Panc1 (cell line): ENCODE measurements at regions not wholly inside any gene's neighbourhood (a gene's known extent, or its start where the extent isn't known, plus 50 kb on each side); places are given as distances from the start of the nearest gene placed in this dataset.

Source experiments
- ATAC-seq: fragments of 200-7000 bp; cut with Tn5 transposase; 2 replicates; pipeline ENCODE4 v1.9.1; 2020; ENCODE audit warnings: mild to moderate bottlenecking, moderate library complexity
- BruUV-seq: library from RNA; stranded (reverse); fragments of 400-500 nt; replicated peaks from 2 replicates; lab custom pipeline; 2021; lab: Mats Ljungman, UMichigan
- CTCF ChIA-PET: fragments of 300-600 bp; sonication (Branson Sonifier 250); formaldehyde crosslinking; loops from one replicate; lab custom pipeline; 2022; ENCODE audit warnings: antibody characterized with exemption; lab: Charles Lee
- POLR2A ChIA-PET: fragments of 300-600 bp; sonication (Branson Sonifier 250); formaldehyde crosslinking; loops from one replicate; lab custom pipeline; 2022; ENCODE audit warnings: antibody characterized with exemption; lab: Charles Lee
- DNase-seq: peaks from one replicate; pipeline ENCODE4 v3.0.0-alpha.2; 2010; ENCODE audit warnings: low read depth, low spot score
- H3K27ac ChIP-seq: 2 replicates; pipeline ENCODE4 v1.5.1; 2011; ENCODE audit warnings: mild to moderate bottlenecking, low read length, inconsistent platforms
- H3K27me3 ChIP-seq: fragments of 200-500 bp; sonication (Bioruptor generic); 2 replicates; pipeline ENCODE4 v1.6.0; 2014; ENCODE audit warnings: low read length, inconsistent platforms; ENCODE audit not compliant: control insufficient read depth, insufficient read depth
- H3K36me3 ChIP-seq: fragments of 200-500 bp; sonication (Bioruptor generic); 2 replicates; pipeline ENCODE4 v1.5.1; 2014; ENCODE audit warnings: inconsistent platforms, mild to moderate bottlenecking, low read length, moderate library complexity; ENCODE audit not compliant: control insufficient read depth, insufficient read depth
- H3K4me1 ChIP-seq: 2 replicates; pipeline ENCODE4 v1.5.1; 2011; ENCODE audit warnings: inconsistent platforms, mild to moderate bottlenecking, low read length, moderate library complexity; ENCODE audit not compliant: control insufficient read depth, insufficient read depth
- H3K4me3 ChIP-seq, 2 experiments: 2 replicates each; pipeline ENCODE4 v1.5.1; 2011 to 2012; ENCODE audit warnings: low read depth in 2 of 2, low read length in 2 of 2, mild to moderate bottlenecking in 2 of 2, inconsistent platforms in 1 of 2, moderate library complexity in 1 of 2
- H3K9me3 ChIP-seq: fragments of 200-500 bp; sonication (Bioruptor generic); 2 replicates; pipeline ENCODE4 v1.5.1; 2014; ENCODE audit warnings: low read depth, mild to moderate bottlenecking, inconsistent platforms, low read length, moderate library complexity; ENCODE audit not compliant: control insufficient read depth, insufficient read depth
- CTCF ChIP-seq: fragments of 450-650 bp; IDR thresholded peaks from 2 replicates; pipeline ENCODE4 v1.5.1; 2017; ENCODE audit warnings: mild to moderate bottlenecking
- POLR2AphosphoS5 ChIP-seq: IDR thresholded peaks from 2 replicates; pipeline ENCODE4 v1.6.1; 2012; ENCODE audit warnings: mild to moderate bottlenecking, low read depth, low read length, moderate library complexity
- REST ChIP-seq, 2 experiments: IDR thresholded peaks; 2 replicates each; pipeline ENCODE4 v1.6.1; 2011 to 2012; ENCODE audit warnings: low read depth in 2 of 2, control low read depth in 1 of 2, low read length in 1 of 2, mild to moderate bottlenecking in 1 of 2, moderate library complexity in 1 of 2; ENCODE audit not compliant: insufficient read depth in 1 of 2
- SIN3A ChIP-seq: IDR thresholded peaks from 2 replicates; pipeline ENCODE4 v1.6.1; 2012; ENCODE audit warnings: low read depth, mild to moderate bottlenecking, low read length, moderate library complexity, borderline replicate concordance; ENCODE audit not compliant: insufficient read depth
- TCF7L2 ChIP-seq: IDR thresholded peaks from 2 replicates; pipeline ENCODE4 v1.6.1; 2011; ENCODE audit warnings: mild to moderate bottlenecking, low read depth, low read length, inconsistent platforms
- in situ Hi-C: cut with HindIII; loops from 2 replicates; pipeline ENCODE4 v1.10.0; 2016; ENCODE audit warnings: low sequenced_read_pairs, low pct_unique_long_range_greater_than_20kb
- intact Hi-C: fragments of 100-400 bp; cut with micrococcal nuclease; formaldehyde crosslinking; loops from one replicate; pipeline ENCODE4 v1.10.0; 2022; ENCODE audit not compliant: unreplicated experiment

- CTCF ChIA-PET, result no interaction called here
- H3K4me3 ChIP-seq, result no peak overlapping the region
These were observed 191.3 kb upstream of the PODXL start for GRCh38 chr7:131747658-131748232.

More at GRCh38 chr7:131747658-131748232, 191.3 kb upstream of the PODXL start:
- Histone ChIP-seq H3K9me3 (no peaks in the 10 kb centered on the region), H3K27me3 (peaks cover 2% of the 10 kb centered on the region), H3K27ac (no peak overlapping the region), H3K36me3 (no peaks in the 10 kb centered on the region), H3K4me1 (no peaks in the 10 kb centered on the region)
- POLR2A ChIA-PET, result no interaction called here
- intact Hi-C loops, result no loop called here
- in situ Hi-C loops, result no loop called here
- no peak for TF ChIP-seq REST (IDR thresholded peaks at IDR 0.05; ENCODE audit: insufficient read depth in 1 of 2, low read depth in 2 of 2, low read length in 1 of 2)
- no peak for TF ChIP-seq TCF7L2
- no peak for TF ChIP-seq CTCF
- TF ChIP-seq SIN3A, result no peak
- no peak for TF ChIP-seq POLR2AphosphoS5
- no peak for DNase-seq
- no peak for ATAC-seq
- BruUV-seq, result no TSS peak
